ENCODE measurements at regions not wholly inside any gene's neighbourhood (a gene's known extent, or its start where the extent isn't known, plus 50 kb on each side); places are given as distances from the start of the nearest gene placed in this dataset.

- TF ChIP-seq CTCF (IDR thresholded peaks at IDR 0.05) (no peak), EZH2 (IDR thresholded peaks at IDR 0.05) (no peak), EZH2phosphoT487 (IDR thresholded peaks at IDR 0.05) (no peak)
Observed at GRCh38 chr4:56115898-56116297, 167.2 kb downstream of the CEP135 start.
